HG03469 (cell line): ENCODE measurements at regions not wholly inside any gene's neighbourhood (a gene's known extent, or its start where the extent isn't known, plus 50 kb on each side); places are given as distances from the start of the nearest gene placed in this dataset.

Experiments used
- ATAC-seq: cut with Tn5 transposase; IDR thresholded peaks from one replicate; pipeline ENCODE4 v1.9.1; 2021; ENCODE audit warnings: mild to moderate bottlenecking, moderate library complexity, moderate number of reproducible peaks; ENCODE audit not compliant: unreplicated experiment

- no peak for ATAC-seq
Measured at GRCh38 chr18:54531402-54532065, 59.5 kb upstream of the DYNAP start.

GRCh38 chr18:54532222-54532621, 58.8 kb upstream of the DYNAP start:
- ATAC-seq, result no peak

GRCh38 chr18:54532962-54533361, 58.1 kb upstream of the DYNAP start:
- no peak for ATAC-seq
